HCT116 (cell line): ENCODE measurements at regions not wholly inside any gene's neighbourhood (a gene's known extent, or its start where the extent isn't known, plus 50 kb on each side); places are given as distances from the start of the nearest gene placed in this dataset.

Experiments used
- ATAC-seq: fragments of 200-7000 bp; cut with Tn5 transposase; 2 replicates; pipeline ENCODE4 v1.9.1; 2020; ENCODE audit warnings: mild to moderate bottlenecking, moderate library complexity
- BruUV-seq: library from RNA; stranded (reverse); fragments of 400-500 nt; replicated peaks from 2 replicates; lab custom pipeline; 2021; lab: Mats Ljungman, UMichigan
- CTCF ChIA-PET: fragments of 300-600 bp; sonication (Branson Sonifier 250); formaldehyde crosslinking; loops from one replicate; lab custom pipeline; 2021; ENCODE audit warnings: antibody characterized with exemption; lab: Charles Lee
- POLR2A ChIA-PET: fragments of 300-600, 350-600 bp; sonication (Branson Sonifier 250); formaldehyde crosslinking; loops from one replicate; lab custom pipeline; 2021; ENCODE audit warnings: antibody characterized with exemption; lab: Charles Lee
- RAD21 ChIA-PET, 2 experiments: fragments of 300-600 bp; sonication (Branson Sonifier 250); formaldehyde crosslinking; loops; one replicate each; lab custom pipeline; 2023; ENCODE audit warnings: low total read pairs in 2 of 2; ENCODE audit not compliant: uncharacterized antibody in 2 of 2, unreplicated experiment in 2 of 2, low non-redundant PET in 1 of 2; lab: Charles Lee
- DNase-seq: peaks from one replicate; pipeline ENCODE4 v3.0.0-alpha.2; 2010; ENCODE audit warnings: low read depth, low spot score
- H2AFZ ChIP-seq: fragments of 200-600 bp; shearing (Covaris generic), sonication (generic); 2 replicates; pipeline ENCODE4 v1.6.1; 2017; ENCODE audit warnings: low read depth, mixed run types, mixed read lengths, antibody characterized with exemption, low read length; ENCODE audit not compliant: poor library complexity, severe bottlenecking
- H3K27ac ChIP-seq: 2 replicates; pipeline ENCODE4 v1.5.1; 2012; ENCODE audit warnings: low read depth, low read length
- H3K27me3 ChIP-seq: fragments of 200-600 bp; sonication (generic); 2 replicates; pipeline ENCODE4 v1.6.1; 2016; ENCODE audit warnings: mixed run types, low read length, mixed read lengths; ENCODE audit not compliant: insufficient read depth
- H3K36me3 ChIP-seq, 2 experiments: fragments of 200-500 bp in 1 of 2; fragments of 200-600 bp in 1 of 2; sonication (Bioruptor generic) in 1 of 2; sonication (generic) in 1 of 2; 2 replicates each; pipeline versions ENCODE4 v1.5.1 to v1.6.1; 2014 to 2016; ENCODE audit warnings: low read length in 2 of 2, inconsistent platforms in 1 of 2, mixed read lengths in 1 of 2, mixed run types in 1 of 2; ENCODE audit not compliant: insufficient read depth in 2 of 2, control insufficient read depth in 1 of 2
- H3K4me1 ChIP-seq, 2 experiments: fragments of 200-600 bp in 1 of 2; sonication (generic) in 1 of 2; 2 replicates each; pipeline versions ENCODE4 v1.5.1 to v1.6.1; 2012 to 2017; ENCODE audit warnings: low read length in 2 of 2, inconsistent platforms in 1 of 2, mild to moderate bottlenecking in 1 of 2, mixed read lengths in 1 of 2, mixed run types in 1 of 2, moderate library complexity in 1 of 2; ENCODE audit not compliant: insufficient read depth in 2 of 2, control insufficient read depth in 1 of 2
- H3K4me2 ChIP-seq: fragments of 200-600 bp; sonication (generic); 2 replicates; pipeline ENCODE4 v1.6.1; 2017; ENCODE audit warnings: mixed run types, low read length, mixed read lengths
- H3K4me3 ChIP-seq, 2 experiments: fragments of 200-600 bp in 1 of 2; sonication (generic) in 1 of 2; replicated peaks in 1 of 2; 2 replicates each; pipeline ENCODE4 v1.5.1; 2011 to 2016; ENCODE audit warnings: low read length in 2 of 2, control low read depth in 1 of 2, low read depth in 1 of 2, mild to moderate bottlenecking in 1 of 2, mixed read lengths in 1 of 2, mixed run types in 1 of 2
- H3K79me2 ChIP-seq: fragments of 200-600 bp; sonication (generic); 2 replicates; pipeline ENCODE4 v1.6.1; 2017; ENCODE audit warnings: mild to moderate bottlenecking, mixed run types, low read length, moderate library complexity, mixed read lengths; ENCODE audit not compliant: insufficient read depth
- H3K9ac ChIP-seq: fragments of 200-600 bp; sonication (generic); 2 replicates; pipeline ENCODE4 v1.6.1; 2016; ENCODE audit warnings: low read length, mixed read lengths
- H3K9me2 ChIP-seq: fragments of 200-600 bp; sonication (generic), shearing (Covaris generic); 2 replicates; pipeline ENCODE4 v1.6.1; 2017; ENCODE audit warnings: mixed run types, mild to moderate bottlenecking, moderate library complexity; ENCODE audit not compliant: insufficient read depth
- H3K9me3 ChIP-seq, 2 experiments: fragments of 200-500 bp in 1 of 2; fragments of 200-600 bp in 1 of 2; sonication (Bioruptor generic) in 1 of 2; sonication (generic) in 1 of 2; 2 replicates each; pipeline ENCODE4 v1.6.1; 2014 to 2017; ENCODE audit warnings: low read length in 2 of 2, mixed read lengths in 2 of 2, inconsistent platforms in 1 of 2, low read depth in 1 of 2, mild to moderate bottlenecking in 1 of 2, mixed run types in 1 of 2, moderate library complexity in 1 of 2; ENCODE audit not compliant: control insufficient read depth in 1 of 2, insufficient read depth in 1 of 2
- H4K20me1 ChIP-seq: fragments of 200-600 bp; sonication (generic), shearing (Covaris generic); 2 replicates; pipeline ENCODE4 v1.6.1; 2017; ENCODE audit warnings: mixed run types, mild to moderate bottlenecking, moderate library complexity; ENCODE audit not compliant: insufficient read depth
- CEBPB ChIP-seq: IDR thresholded peaks from 2 replicates; pipeline ENCODE4 v1.6.1; 2012; ENCODE audit warnings: low read depth
- ELF1 ChIP-seq: IDR thresholded peaks from 2 replicates; pipeline ENCODE4 v1.6.1; 2012; ENCODE audit warnings: low read depth, borderline replicate concordance
- EZH2 ChIP-seq: fragments of 200-600 bp; sonication (generic); IDR thresholded peaks from 2 replicates; pipeline ENCODE4 v1.6.1; 2017; ENCODE audit warnings: antibody characterized with exemption, mixed run types
- POLR2A ChIP-seq: IDR thresholded peaks from 2 replicates; pipeline ENCODE4 v1.7.0; 2011; ENCODE audit warnings: borderline replicate concordance; ENCODE audit not compliant: insufficient read depth, insufficient read length; ENCODE audit errors: extremely low read depth
- RAD21 ChIP-seq: IDR thresholded peaks from 2 replicates; pipeline ENCODE4 v1.6.1; 2012; ENCODE audit warnings: low read depth, mild to moderate bottlenecking
- YY1 ChIP-seq: IDR thresholded peaks from 2 replicates; pipeline ENCODE4 v1.6.1; 2011; ENCODE audit warnings: low read length, low read depth, moderate library complexity, mild to moderate bottlenecking; ENCODE audit not compliant: insufficient replicate concordance; ENCODE audit errors: extremely low read depth
- intact Hi-C: fragments of 100-400 bp; cut with micrococcal nuclease; formaldehyde crosslinking; loops from 2 replicates; pipeline ENCODE4 v1.10.0; 2022
- TF ChIP-seq, protein P1 (sequence below): IDR thresholded peaks from 2 replicates; pipeline ENCODE4 v1.6.1; 2012; ENCODE audit warnings: low read depth
- TF ChIP-seq, protein P2 (sequence below): IDR thresholded peaks from 2 replicates; pipeline ENCODE4 v1.6.1; 2011; ENCODE audit warnings: mild to moderate bottlenecking, low read length, moderate library complexity; ENCODE audit not compliant: insufficient replicate concordance; ENCODE audit errors: extremely low read depth

DNA sequence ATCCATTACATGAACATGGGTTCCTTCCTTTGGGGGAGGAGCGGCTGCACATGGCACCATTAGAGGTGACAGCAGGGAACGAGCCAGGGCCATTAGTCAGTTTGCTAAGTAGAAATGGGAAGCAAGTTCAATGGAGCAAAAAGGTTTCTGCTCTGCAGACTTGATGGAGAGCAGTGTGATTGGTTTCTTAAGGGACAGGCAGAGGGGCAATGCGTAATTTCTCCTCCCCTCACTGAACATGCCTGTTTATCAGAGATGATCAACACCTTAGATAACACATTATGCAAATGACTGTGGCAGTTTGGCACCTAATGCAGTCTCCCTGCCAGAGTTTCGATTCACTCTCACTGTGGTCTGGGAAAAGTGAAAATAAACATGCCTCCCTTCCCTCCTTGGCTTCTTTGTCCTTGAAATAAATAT is 414.5 kb downstream of the STK39 start (continued):
- TF ChIP-seq, protein P1, sequence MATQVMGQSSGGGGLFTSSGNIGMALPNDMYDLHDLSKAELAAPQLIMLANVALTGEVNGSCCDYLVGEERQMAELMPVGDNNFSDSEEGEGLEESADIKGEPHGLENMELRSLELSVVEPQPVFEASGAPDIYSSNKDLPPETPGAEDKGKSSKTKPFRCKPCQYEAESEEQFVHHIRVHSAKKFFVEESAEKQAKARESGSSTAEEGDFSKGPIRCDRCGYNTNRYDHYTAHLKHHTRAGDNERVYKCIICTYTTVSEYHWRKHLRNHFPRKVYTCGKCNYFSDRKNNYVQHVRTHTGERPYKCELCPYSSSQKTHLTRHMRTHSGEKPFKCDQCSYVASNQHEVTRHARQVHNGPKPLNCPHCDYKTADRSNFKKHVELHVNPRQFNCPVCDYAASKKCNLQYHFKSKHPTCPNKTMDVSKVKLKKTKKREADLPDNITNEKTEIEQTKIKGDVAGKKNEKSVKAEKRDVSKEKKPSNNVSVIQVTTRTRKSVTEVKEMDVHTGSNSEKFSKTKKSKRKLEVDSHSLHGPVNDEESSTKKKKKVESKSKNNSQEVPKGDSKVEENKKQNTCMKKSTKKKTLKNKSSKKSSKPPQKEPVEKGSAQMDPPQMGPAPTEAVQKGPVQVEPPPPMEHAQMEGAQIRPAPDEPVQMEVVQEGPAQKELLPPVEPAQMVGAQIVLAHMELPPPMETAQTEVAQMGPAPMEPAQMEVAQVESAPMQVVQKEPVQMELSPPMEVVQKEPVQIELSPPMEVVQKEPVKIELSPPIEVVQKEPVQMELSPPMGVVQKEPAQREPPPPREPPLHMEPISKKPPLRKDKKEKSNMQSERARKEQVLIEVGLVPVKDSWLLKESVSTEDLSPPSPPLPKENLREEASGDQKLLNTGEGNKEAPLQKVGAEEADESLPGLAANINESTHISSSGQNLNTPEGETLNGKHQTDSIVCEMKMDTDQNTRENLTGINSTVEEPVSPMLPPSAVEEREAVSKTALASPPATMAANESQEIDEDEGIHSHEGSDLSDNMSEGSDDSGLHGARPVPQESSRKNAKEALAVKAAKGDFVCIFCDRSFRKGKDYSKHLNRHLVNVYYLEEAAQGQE: no peak
- TF ChIP-seq YY1: no peak
- TF ChIP-seq ELF1: no peak
- TF ChIP-seq, protein P2, sequence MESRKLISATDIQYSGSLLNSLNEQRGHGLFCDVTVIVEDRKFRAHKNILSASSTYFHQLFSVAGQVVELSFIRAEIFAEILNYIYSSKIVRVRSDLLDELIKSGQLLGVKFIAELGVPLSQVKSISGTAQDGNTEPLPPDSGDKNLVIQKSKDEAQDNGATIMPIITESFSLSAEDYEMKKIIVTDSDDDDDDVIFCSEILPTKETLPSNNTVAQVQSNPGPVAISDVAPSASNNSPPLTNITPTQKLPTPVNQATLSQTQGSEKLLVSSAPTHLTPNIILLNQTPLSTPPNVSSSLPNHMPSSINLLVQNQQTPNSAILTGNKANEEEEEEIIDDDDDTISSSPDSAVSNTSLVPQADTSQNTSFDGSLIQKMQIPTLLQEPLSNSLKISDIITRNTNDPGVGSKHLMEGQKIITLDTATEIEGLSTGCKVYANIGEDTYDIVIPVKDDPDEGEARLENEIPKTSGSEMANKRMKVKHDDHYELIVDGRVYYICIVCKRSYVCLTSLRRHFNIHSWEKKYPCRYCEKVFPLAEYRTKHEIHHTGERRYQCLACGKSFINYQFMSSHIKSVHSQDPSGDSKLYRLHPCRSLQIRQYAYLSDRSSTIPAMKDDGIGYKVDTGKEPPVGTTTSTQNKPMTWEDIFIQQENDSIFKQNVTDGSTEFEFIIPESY: no peak
- no peak for TF ChIP-seq POLR2A

DNA sequence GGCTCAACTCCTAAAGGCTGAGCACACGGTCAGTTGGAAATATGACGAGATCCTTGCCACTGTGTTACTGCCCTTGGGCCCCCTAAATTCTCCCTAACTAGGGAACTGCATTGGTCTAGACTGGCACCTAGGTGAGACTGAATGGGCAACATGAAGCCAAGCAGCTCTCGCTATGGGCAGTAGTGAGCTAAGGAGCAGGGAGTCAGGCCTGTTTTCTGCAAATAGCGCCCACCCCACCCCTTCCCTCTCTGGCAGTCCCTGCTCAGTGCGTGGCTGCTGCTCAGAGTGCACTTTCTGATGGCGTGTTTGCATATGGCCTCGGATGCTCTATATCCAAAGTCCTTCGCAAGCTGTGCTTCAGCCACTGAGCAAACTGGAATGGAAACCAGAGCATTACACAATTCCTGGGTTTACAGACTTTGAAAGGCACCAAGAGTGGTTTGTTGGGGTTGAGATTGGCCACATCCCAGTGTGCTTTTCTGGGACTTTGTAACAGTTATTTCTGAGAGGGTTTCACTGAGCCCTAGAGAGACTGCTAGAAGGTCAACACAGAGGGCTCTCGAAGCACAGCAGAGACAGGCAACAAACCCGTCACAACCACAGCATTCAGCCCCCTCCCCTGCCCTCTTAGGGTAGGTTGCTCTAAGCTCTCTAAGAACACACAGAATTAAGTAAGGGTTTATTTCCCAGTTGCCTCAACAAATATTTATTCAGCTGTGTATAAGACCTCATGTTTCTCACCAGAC is 419.9 kb downstream of the STK39 start:
- H3K36me3 ChIP-seq: no peaks in the 10 kb centered on the region
- H3K9me3 ChIP-seq: no peaks in the 10 kb centered on the region
- RAD21 ChIA-PET: no interaction called here
- POLR2A ChIA-PET: no interaction called here
- DNase-seq (no peak), ATAC-seq (no peak)
- no peaks in the 10 kb centered on the region for H3K4me1 ChIP-seq
- CTCF ChIA-PET: no interaction called here
- no peaks in the 10 kb centered on the region for H3K79me2 ChIP-seq
- H3K4me3 ChIP-seq: no peak overlapping the region
- peaks cover 10% of the 10 kb centered on the region for H3K27me3 ChIP-seq
- no peak overlapping the region for H2AFZ ChIP-seq
- intact Hi-C loops: no loop called here
- H3K9ac ChIP-seq: no peak overlapping the region
- no peak for TF ChIP-seq RAD21
- TF ChIP-seq, protein P1: no peak
- TF ChIP-seq CEBPB: no peak
- TF ChIP-seq EZH2: no peak
- TF ChIP-seq ELF1: no peak
- no peak overlapping the region for H3K4me2 ChIP-seq
- no peaks in the 10 kb centered on the region for H4K20me1 ChIP-seq
- H3K9me2 ChIP-seq: no peaks in the 10 kb centered on the region
- H3K27ac ChIP-seq: no peak overlapping the region
- no TSS peak for BruUV-seq
